ENCODE measurements at regions not wholly inside any gene's neighbourhood (a gene's known extent, or its start where the extent isn't known, plus 50 kb on each side); places are given as distances from the start of the nearest gene placed in this dataset.

GRCh38 chr4:148926276-148927260 is 484.4 kb upstream of the NR3C2 start:
- H4K20me1 ChIP-seq (ENCODE audit: control insufficient read depth, extremely low read depth, insufficient read depth, low read length) = no peaks in the 10 kb centered on the region
- H2AFZ ChIP-seq (ENCODE audit: control insufficient read depth, low read length) = no peak overlapping the region
- no peaks in the 10 kb centered on the region for H3K9me3 ChIP-seq (ENCODE audit: control insufficient read depth, low read depth, low read length)
- dilution Hi-C loops (cut with MboI; ENCODE audit: extremely low pct_ligation_motif_present, low sequenced_read_pairs) = no loop called here
- TF ChIP-seq EZH2 (IDR thresholded peaks at IDR 0.05; ENCODE audit: low read length) = no peak
- TF ChIP-seq CTCF (optimal IDR thresholded peaks at IDR 0.05 in 1 of 3, IDR thresholded peaks at IDR 0.05 in 1 of 3, conservative IDR thresholded peaks at IDR 0.05 in 1 of 3; ENCODE audit: extremely low read depth in 1 of 3, insufficient read depth in 2 of 3, low read length in 3 of 3) = no peak
- no peaks in the 10 kb centered on the region for H3K4me1 ChIP-seq (ENCODE audit: control insufficient read depth, extremely low read depth, insufficient read depth, low read length)
- H3K36me3 ChIP-seq (ENCODE audit: control insufficient read depth in 2 of 2, extremely low read depth in 1 of 2, insufficient read depth in 2 of 2, low read length in 2 of 2) = no peaks in the 10 kb centered on the region
- DNase-seq (ENCODE audit: low read depth, low spot score) = no peak
- no peak for FAIRE-seq
- no peak overlapping the region for H3K4me2 ChIP-seq (ENCODE audit: control insufficient read depth, extremely low read depth, insufficient read depth, low read depth, low read length)
- no peaks in the 10 kb centered on the region for H3K27me3 ChIP-seq (ENCODE audit: control insufficient read depth, extremely low read depth, insufficient read depth, low read length)
- H3K79me2 ChIP-seq (ENCODE audit: control insufficient read depth, insufficient read depth, low read length) = no peaks in the 10 kb centered on the region
- no peak overlapping the region for H3K9ac ChIP-seq (ENCODE audit: control insufficient read depth, extremely low read depth, insufficient read depth, low read length)
- no peak overlapping the region for H3K27ac ChIP-seq (ENCODE audit: control insufficient read depth, insufficient read depth, low read length)
- H3K4me3 ChIP-seq (ENCODE audit: control insufficient read depth in 2 of 3, extremely low read depth in 1 of 3, insufficient read depth in 2 of 3, low read depth in 1 of 3, low read length in 3 of 3) = no peak overlapping the region
- no peaks in the 10 kb centered on the region for H3K9me1 ChIP-seq (ENCODE audit: control insufficient read depth, extremely low read depth, insufficient read depth, low read length)

GRCh38 chr4:148923881-148924280 is 481.7 kb upstream of the NR3C2 start:
- H3K9ac ChIP-seq (ENCODE audit: control insufficient read depth, extremely low read depth, insufficient read depth, low read length) = no peak overlapping the region
- H3K9me3 ChIP-seq (ENCODE audit: control insufficient read depth, low read depth, low read length) = no peaks in the 10 kb centered on the region
- no peaks in the 10 kb centered on the region for H3K27me3 ChIP-seq (ENCODE audit: control insufficient read depth, extremely low read depth, insufficient read depth, low read length)
- no peaks in the 10 kb centered on the region for H3K79me2 ChIP-seq (ENCODE audit: control insufficient read depth, insufficient read depth, low read length)
- no peaks in the 10 kb centered on the region for H3K4me1 ChIP-seq (ENCODE audit: control insufficient read depth, extremely low read depth, insufficient read depth, low read length)
- FAIRE-seq = no peak
- H3K36me3 ChIP-seq (ENCODE audit: control insufficient read depth in 2 of 2, extremely low read depth in 1 of 2, insufficient read depth in 2 of 2, low read length in 2 of 2) = no peaks in the 10 kb centered on the region
- no peak for TF ChIP-seq CTCF (optimal IDR thresholded peaks at IDR 0.05 in 1 of 3, IDR thresholded peaks at IDR 0.05 in 1 of 3, conservative IDR thresholded peaks at IDR 0.05 in 1 of 3; ENCODE audit: extremely low read depth in 1 of 3, insufficient read depth in 2 of 3, low read length in 3 of 3)
- no peak for TF ChIP-seq EZH2 (IDR thresholded peaks at IDR 0.05; ENCODE audit: low read length)
- no peak overlapping the region for H3K4me2 ChIP-seq (ENCODE audit: control insufficient read depth, extremely low read depth, insufficient read depth, low read depth, low read length)
- H4K20me1 ChIP-seq (ENCODE audit: control insufficient read depth, extremely low read depth, insufficient read depth, low read length) = no peaks in the 10 kb centered on the region
- H3K9me1 ChIP-seq (ENCODE audit: control insufficient read depth, extremely low read depth, insufficient read depth, low read length) = no peaks in the 10 kb centered on the region
- DNase-seq (ENCODE audit: low read depth, low spot score) = no peak
- H2AFZ ChIP-seq (ENCODE audit: control insufficient read depth, low read length) = no peak overlapping the region
- no peak overlapping the region for H3K4me3 ChIP-seq (ENCODE audit: control insufficient read depth in 2 of 3, extremely low read depth in 1 of 3, insufficient read depth in 2 of 3, low read depth in 1 of 3, low read length in 3 of 3)
- H3K27ac ChIP-seq (ENCODE audit: control insufficient read depth, insufficient read depth, low read length) = no peak overlapping the region
- dilution Hi-C loops (cut with MboI; ENCODE audit: extremely low pct_ligation_motif_present, low sequenced_read_pairs) = no loop called here
